ENCODE measurements at regions not wholly inside any gene's neighbourhood (a gene's known extent, or its start where the extent isn't known, plus 50 kb on each side); places are given as distances from the start of the nearest gene placed in this dataset.

- TF ChIP-seq, protein P1, sequence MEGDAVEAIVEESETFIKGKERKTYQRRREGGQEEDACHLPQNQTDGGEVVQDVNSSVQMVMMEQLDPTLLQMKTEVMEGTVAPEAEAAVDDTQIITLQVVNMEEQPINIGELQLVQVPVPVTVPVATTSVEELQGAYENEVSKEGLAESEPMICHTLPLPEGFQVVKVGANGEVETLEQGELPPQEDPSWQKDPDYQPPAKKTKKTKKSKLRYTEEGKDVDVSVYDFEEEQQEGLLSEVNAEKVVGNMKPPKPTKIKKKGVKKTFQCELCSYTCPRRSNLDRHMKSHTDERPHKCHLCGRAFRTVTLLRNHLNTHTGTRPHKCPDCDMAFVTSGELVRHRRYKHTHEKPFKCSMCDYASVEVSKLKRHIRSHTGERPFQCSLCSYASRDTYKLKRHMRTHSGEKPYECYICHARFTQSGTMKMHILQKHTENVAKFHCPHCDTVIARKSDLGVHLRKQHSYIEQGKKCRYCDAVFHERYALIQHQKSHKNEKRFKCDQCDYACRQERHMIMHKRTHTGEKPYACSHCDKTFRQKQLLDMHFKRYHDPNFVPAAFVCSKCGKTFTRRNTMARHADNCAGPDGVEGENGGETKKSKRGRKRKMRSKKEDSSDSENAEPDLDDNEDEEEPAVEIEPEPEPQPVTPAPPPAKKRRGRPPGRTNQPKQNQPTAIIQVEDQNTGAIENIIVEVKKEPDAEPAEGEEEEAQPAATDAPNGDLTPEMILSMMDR (IDR thresholded peaks at IDR 0.05), result no peak
- TF ChIP-seq POLR2A (IDR thresholded peaks at IDR 0.05), result no peak
Observed at GRCh38 chr16:51237207-51237606, 86.1 kb upstream of the SALL1 start.
